HG02763 (cell line): ENCODE measurements at regions not wholly inside any gene's neighbourhood (a gene's known extent, or its start where the extent isn't known, plus 50 kb on each side); places are given as distances from the start of the nearest gene placed in this dataset.
A peak's percentile ranks its signal among the peaks of the same experiment; 100 is the strongest.

Experiments used
- ATAC-seq: cut with Tn5 transposase; IDR thresholded peaks from one replicate; pipeline ENCODE4 v1.9.1; 2021; ENCODE audit warnings: mild to moderate bottlenecking, moderate library complexity; ENCODE audit not compliant: unreplicated experiment

- no peak for ATAC-seq
Observed at GRCh38 chr13:73767747-73768315, 366.4 kb downstream of the KLF12 start.

GRCh38 chr13:73767191-73767741 is 366.9 kb downstream of the KLF12 start:
- no peak for ATAC-seq

GRCh38 chr13:73765651-73766384 is 368.4 kb downstream of the KLF12 start:
- ATAC-seq = peak; percentile 59

- ATAC-seq = no peak
Observed at GRCh38 chr13:73759434-73759833, 374.8 kb downstream of the KLF12 start.

GRCh38 chr13:73757481-73758233 is 376.5 kb downstream of the KLF12 start:
- ATAC-seq = no peak

- ATAC-seq = peak; percentile 54
Observed at GRCh38 chr13:73754727-73755292, 379.4 kb downstream of the KLF12 start.

GRCh38 chr13:73754241-73754640 is 380.0 kb downstream of the KLF12 start:
- no peak for ATAC-seq

- ATAC-seq = no peak
Observed at GRCh38 chr13:73751290-73751689, 382.9 kb downstream of the KLF12 start.

- ATAC-seq = no peak
Observed at GRCh38 chr13:73748404-73748803, 385.8 kb downstream of the KLF12 start.

- no peak for ATAC-seq
Observed at GRCh38 chr13:73745190-73745589, 389.0 kb downstream of the KLF12 start.

GRCh38 chr13:73742982-73743381 is 391.2 kb downstream of the KLF12 start:
- ATAC-seq = no peak

GRCh38 chr13:73741742-73742141 is 392.5 kb downstream of the KLF12 start:
- ATAC-seq = no peak

- ATAC-seq = no peak
Observed at GRCh38 chr13:73741111-73741510, 393.1 kb downstream of the KLF12 start.

GRCh38 chr13:73740666-73741065 is 393.5 kb downstream of the KLF12 start:
- no peak for ATAC-seq

GRCh38 chr13:73739394-73739793 is 394.8 kb downstream of the KLF12 start:
- ATAC-seq = no peak

GRCh38 chr13:73738626-73739025 is 395.6 kb downstream of the KLF12 start:
- no peak for ATAC-seq

- no peak for ATAC-seq
Observed at GRCh38 chr13:73737214-73737613, 397.0 kb downstream of the KLF12 start.

- no peak for ATAC-seq
Observed at GRCh38 chr13:73733706-73734105, 400.5 kb downstream of the KLF12 start.

GRCh38 chr13:73732350-73732749 is 401.9 kb downstream of the KLF12 start:
- no peak for ATAC-seq

GRCh38 chr13:73731564-73731963 is 402.6 kb downstream of the KLF12 start:
- ATAC-seq = no peak

GRCh38 chr13:73730014-73730413 is 404.2 kb downstream of the KLF12 start:
- ATAC-seq = no peak
